ENCODE measurements at regions not wholly inside any gene's neighbourhood (a gene's known extent, or its start where the extent isn't known, plus 50 kb on each side); places are given as distances from the start of the nearest gene placed in this dataset.

- no peak for TF ChIP-seq JUND (IDR thresholded peaks at IDR 0.05; ENCODE audit: low read depth)
- DNase-seq (ENCODE audit: low read depth in 1 of 2, low spot score in 1 of 2): no peak
- in situ Hi-C loops (cut with HindIII; ENCODE audit: low pct_unique_long_range_greater_than_20kb, low sequenced_read_pairs): no loop called here
These were observed 776.4 kb downstream of the TECRL start for GRCh38 chr4:63632858-63633257.

GRCh38 chr4:63620271-63620670 is 789.0 kb downstream of the TECRL start:
- DNase-seq (ENCODE audit: low read depth in 1 of 2, low spot score in 1 of 2): no peak
- TF ChIP-seq JUND (IDR thresholded peaks at IDR 0.05; ENCODE audit: low read depth): no peak
- in situ Hi-C loops (cut with HindIII; ENCODE audit: low pct_unique_long_range_greater_than_20kb, low sequenced_read_pairs): no loop called here

GRCh38 chr4:63619771-63620170 is 789.5 kb downstream of the TECRL start:
- TF ChIP-seq JUND (IDR thresholded peaks at IDR 0.05; ENCODE audit: low read depth): no peak
- in situ Hi-C loops (cut with HindIII; ENCODE audit: low pct_unique_long_range_greater_than_20kb, low sequenced_read_pairs): no loop called here
- no peak for DNase-seq (ENCODE audit: low read depth in 1 of 2, low spot score in 1 of 2)

- DNase-seq (ENCODE audit: low read depth in 1 of 2, low spot score in 1 of 2): no peak
- in situ Hi-C loops (cut with HindIII; ENCODE audit: low pct_unique_long_range_greater_than_20kb, low sequenced_read_pairs): no loop called here
- no peak for TF ChIP-seq JUND (IDR thresholded peaks at IDR 0.05; ENCODE audit: low read depth)
These were observed 790.1 kb downstream of the TECRL start for GRCh38 chr4:63618883-63619718.

GRCh38 chr4:63607169-63607872 is 801.9 kb downstream of the TECRL start:
- no peak for TF ChIP-seq JUND (IDR thresholded peaks at IDR 0.05; ENCODE audit: low read depth)
- in situ Hi-C loops (cut with HindIII; ENCODE audit: low pct_unique_long_range_greater_than_20kb, low sequenced_read_pairs): no loop called here

GRCh38 chr4:63589796-63590195 is 819.5 kb downstream of the TECRL start:
- TF ChIP-seq JUND (IDR thresholded peaks at IDR 0.05; ENCODE audit: low read depth): no peak
- in situ Hi-C loops (cut with HindIII; ENCODE audit: low pct_unique_long_range_greater_than_20kb, low sequenced_read_pairs): no loop called here
- DNase-seq (ENCODE audit: low read depth in 1 of 2, low spot score in 1 of 2): no peak

More at GRCh38 chr4:63607169-63607872, 801.9 kb downstream of the TECRL start:
- no peak for DNase-seq (ENCODE audit: low read depth in 1 of 2, low spot score in 1 of 2)

GRCh38 chr4:63583561-63583960 is 825.7 kb downstream of the TECRL start:
- in situ Hi-C loops (cut with HindIII; ENCODE audit: low pct_unique_long_range_greater_than_20kb, low sequenced_read_pairs): no loop called here
- TF ChIP-seq JUND (IDR thresholded peaks at IDR 0.05; ENCODE audit: low read depth): no peak
- DNase-seq (ENCODE audit: low read depth in 1 of 2, low spot score in 1 of 2): no peak

GRCh38 chr4:63583007-63583406 is 826.2 kb downstream of the TECRL start:
- DNase-seq (ENCODE audit: low read depth in 1 of 2, low spot score in 1 of 2): no peak
- in situ Hi-C loops (cut with HindIII; ENCODE audit: low pct_unique_long_range_greater_than_20kb, low sequenced_read_pairs): no loop called here
- TF ChIP-seq JUND (IDR thresholded peaks at IDR 0.05; ENCODE audit: low read depth): no peak

- TF ChIP-seq JUND (IDR thresholded peaks at IDR 0.05; ENCODE audit: low read depth): no peak
- no peak for DNase-seq (ENCODE audit: low read depth in 1 of 2, low spot score in 1 of 2)
- in situ Hi-C loops (cut with HindIII; ENCODE audit: low pct_unique_long_range_greater_than_20kb, low sequenced_read_pairs): no loop called here
These were observed 828.3 kb downstream of the TECRL start for GRCh38 chr4:63580796-63581475.

GRCh38 chr4:63578383-63578782 is 830.9 kb downstream of the TECRL start:
- no peak for TF ChIP-seq JUND (IDR thresholded peaks at IDR 0.05; ENCODE audit: low read depth)
- in situ Hi-C loops (cut with HindIII; ENCODE audit: low pct_unique_long_range_greater_than_20kb, low sequenced_read_pairs): no loop called here
- DNase-seq (ENCODE audit: low read depth in 1 of 2, low spot score in 1 of 2): peak in 1 of 2 experiments; percentile 9

- no peak for TF ChIP-seq JUND (IDR thresholded peaks at IDR 0.05; ENCODE audit: low read depth)
- no peak for DNase-seq (ENCODE audit: low read depth in 1 of 2, low spot score in 1 of 2)
- in situ Hi-C loops (cut with HindIII; ENCODE audit: low pct_unique_long_range_greater_than_20kb, low sequenced_read_pairs): no loop called here
These were observed 842.6 kb downstream of the TECRL start for GRCh38 chr4:63566658-63567057.

GRCh38 chr4:63563288-63564014 is 845.8 kb downstream of the TECRL start:
- no peak for TF ChIP-seq JUND (IDR thresholded peaks at IDR 0.05; ENCODE audit: low read depth)
- in situ Hi-C loops (cut with HindIII; ENCODE audit: low pct_unique_long_range_greater_than_20kb, low sequenced_read_pairs): no loop called here
- DNase-seq (ENCODE audit: low read depth in 1 of 2, low spot score in 1 of 2): peak; percentile 4 to 57

All from T47D (cell line).